COLO668 (cell line): ENCODE measurements at regions not wholly inside any gene's neighbourhood (a gene's known extent, or its start where the extent isn't known, plus 50 kb on each side); places are given as distances from the start of the nearest gene placed in this dataset.

Source experiments
- DNase-seq: peaks from one replicate; lab custom pipeline; 2025; ENCODE audit not compliant: unreplicated experiment; lab: John Stamatoyannopoulos, UW

GRCh38 chr3:43783987-43784639, 93.4 kb downstream of the ABHD5 start:
- DNase-seq: no peak

GRCh38 chr3:43784640-43785011, 93.9 kb downstream of the ABHD5 start:
- no peak for DNase-seq

GRCh38 chr3:43785551-43785950, 94.8 kb downstream of the ABHD5 start:
- no peak for DNase-seq

DNA sequence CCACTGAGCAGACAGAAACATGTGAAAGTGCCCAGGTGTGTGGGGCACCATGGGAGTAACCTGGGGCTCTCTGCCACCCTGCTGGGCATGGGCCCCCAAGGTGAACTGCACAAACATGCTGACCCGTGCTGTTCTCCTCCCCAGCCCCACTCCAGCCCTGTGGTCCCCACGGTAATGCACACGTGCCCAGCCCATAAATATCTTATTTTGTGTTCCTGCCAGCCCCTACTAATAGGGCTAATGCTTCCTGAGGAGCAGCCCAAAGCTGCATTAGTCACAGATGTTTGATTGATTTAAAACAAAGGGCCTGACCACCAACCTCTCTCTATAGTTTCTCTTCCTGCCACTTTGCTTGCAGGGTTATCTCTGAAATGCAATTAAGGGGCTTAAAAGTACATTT, 95.4 kb downstream of the ABHD5 start:
- no peak for DNase-seq

DNA sequence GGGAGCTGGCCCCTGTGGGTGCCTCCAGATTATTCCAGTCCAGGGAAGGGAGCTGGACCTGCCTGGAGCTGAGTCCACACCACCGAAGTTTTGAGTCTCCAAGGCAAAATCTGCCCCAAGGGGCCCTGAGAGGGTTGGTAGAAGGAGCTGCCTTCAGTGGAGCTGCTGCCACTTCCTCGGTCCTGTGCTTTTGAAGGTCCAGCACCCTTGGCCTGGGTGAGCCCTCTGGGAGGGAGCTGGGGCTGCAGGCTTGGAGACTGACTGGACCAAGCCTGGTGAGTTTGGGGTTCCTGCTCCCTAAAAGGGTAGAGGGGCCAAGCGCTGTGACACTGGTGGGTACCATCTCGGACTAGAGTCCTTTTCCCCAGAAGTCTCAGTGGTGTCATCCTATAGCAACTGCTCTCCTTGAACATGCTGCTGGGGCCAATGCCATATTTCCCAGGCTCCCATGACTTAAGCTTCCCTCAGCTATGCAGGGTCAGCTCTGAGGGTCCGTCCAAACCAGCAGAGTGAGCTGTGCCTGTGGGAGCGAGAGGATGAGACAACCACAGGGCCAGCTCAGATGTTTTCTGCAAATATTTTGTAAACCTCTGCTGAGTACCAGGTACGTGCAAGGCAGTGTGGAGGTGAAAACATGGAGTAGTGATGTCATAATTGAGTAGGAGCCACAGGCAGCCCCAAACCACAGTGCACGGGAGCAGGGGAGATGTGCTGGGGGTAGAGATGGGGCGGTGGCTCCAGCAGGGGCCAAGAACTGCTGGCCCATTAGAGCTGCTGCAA, 96.0 kb downstream of the ABHD5 start:
- DNase-seq: no peak

- DNase-seq: no peak
Measured at GRCh38 chr3:43787330-43787729, 96.6 kb downstream of the ABHD5 start.

DNA sequence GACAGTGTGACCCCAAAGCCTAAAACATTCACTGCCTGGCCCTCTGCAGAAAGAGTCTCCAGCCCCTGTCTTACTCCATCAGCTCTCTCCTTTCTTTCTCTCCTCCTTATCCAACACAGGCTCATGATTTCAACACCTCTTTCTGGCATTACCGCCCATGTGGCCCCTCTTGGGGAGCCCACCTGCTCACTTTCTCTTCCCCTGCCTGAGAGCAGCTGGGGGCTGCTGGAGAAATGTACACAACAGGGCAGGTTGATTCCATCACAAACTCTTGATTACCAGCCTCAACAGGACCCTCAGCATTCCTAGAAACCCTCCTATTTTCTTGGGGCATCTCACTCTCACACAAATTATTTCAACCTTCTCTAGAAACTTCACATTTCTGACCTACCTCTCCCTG, 98.3 kb downstream of the ABHD5 start:
- DNase-seq: no peak

- DNase-seq: no peak
Measured at GRCh38 chr3:43790060-43790459, 99.3 kb downstream of the ABHD5 start.

- DNase-seq: no peak
Measured at GRCh38 chr3:43790476-43790875, 99.7 kb downstream of the ABHD5 start.

- DNase-seq: no peak
Measured at GRCh38 chr3:43791246-43791645, 100.5 kb downstream of the ABHD5 start.

DNA sequence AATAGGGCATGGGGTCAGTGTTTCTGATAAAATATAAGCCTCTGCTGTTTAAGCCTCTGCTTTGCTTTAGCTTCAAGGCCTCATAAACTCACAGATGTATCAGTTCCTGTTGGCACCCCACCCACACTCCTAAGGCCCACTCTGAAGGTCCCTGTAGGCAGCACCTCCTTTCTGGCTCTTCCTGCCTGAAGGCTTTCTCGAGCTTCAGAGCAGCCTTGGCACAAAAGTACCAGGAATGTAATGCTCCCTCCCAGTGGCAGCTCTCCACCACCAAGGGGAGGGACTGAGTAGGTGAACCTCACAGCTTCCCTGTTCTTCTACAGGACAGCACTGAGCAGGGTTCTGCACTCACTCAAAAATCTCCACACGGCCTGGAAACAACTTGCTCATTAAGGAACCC, 102.2 kb downstream of the ABHD5 start:
- DNase-seq: no peak

- no peak for DNase-seq
Measured at GRCh38 chr3:43793648-43794372, 103.1 kb downstream of the ABHD5 start.

DNA sequence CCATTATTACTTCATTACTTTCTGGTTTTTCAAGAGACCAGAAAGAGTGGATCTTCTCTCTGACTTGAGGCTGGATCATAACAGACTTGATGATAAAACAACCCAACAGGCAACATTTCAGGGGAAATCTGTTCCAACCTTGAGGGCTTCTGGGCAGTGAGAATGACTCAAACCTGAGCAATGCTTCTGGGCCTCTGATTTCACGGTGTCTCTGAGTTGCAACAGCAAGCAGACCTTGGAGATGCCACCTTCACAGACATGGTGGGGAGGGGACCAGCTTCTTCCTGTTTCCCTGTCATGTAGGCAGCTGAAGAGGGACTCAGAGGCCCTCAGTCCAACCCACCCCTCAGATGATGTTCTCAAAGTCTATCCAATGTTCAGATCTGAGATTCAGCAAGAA, 104.0 kb downstream of the ABHD5 start:
- DNase-seq: no peak

DNA sequence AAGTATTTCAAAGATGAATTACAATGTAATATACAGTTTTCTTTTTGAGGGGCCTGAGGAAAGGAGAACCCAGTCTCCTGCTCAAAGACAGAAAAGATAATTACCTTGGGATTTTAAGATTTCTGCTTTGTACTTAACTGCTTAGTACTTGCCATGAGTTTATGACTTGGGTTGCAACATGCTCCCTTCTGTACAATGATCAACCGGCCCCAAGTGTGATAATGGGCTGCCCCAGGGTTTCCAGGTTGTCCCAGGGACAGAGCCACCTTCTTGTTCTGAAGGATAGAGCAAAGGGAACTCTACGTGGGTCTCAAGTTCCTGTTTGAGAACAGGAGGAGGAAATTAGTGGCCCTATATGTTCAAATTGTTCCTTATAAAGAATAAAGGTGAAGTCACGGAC, 104.8 kb downstream of the ABHD5 start:
- no peak for DNase-seq

DNA sequence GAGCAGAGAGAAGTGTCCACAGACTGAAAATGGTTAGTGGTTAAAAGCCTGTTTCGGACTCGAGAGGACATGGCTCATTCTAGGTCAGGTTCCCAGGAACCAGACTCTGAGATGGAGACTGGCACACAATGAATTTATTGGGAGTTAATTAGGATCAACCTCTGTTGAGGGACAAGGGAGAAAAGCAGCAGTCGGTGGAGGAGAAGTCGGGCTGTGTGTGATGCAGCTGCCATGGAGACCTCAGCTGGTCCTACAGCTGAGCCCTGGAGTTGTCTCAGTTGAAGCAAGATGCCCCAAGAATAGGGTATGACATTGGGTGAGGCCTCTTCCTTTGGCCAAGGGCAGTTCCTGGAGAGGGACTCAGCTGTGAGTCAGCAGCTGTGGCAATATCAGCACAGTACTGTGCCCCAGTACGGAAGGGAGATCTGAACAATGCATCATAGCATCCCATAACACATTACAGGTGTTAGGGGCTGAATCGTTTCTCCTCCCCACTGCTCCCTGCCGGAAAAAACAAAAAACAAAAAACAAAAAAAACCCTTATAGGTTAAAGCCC, 105.4 kb downstream of the ABHD5 start:
- no peak for DNase-seq

DNA sequence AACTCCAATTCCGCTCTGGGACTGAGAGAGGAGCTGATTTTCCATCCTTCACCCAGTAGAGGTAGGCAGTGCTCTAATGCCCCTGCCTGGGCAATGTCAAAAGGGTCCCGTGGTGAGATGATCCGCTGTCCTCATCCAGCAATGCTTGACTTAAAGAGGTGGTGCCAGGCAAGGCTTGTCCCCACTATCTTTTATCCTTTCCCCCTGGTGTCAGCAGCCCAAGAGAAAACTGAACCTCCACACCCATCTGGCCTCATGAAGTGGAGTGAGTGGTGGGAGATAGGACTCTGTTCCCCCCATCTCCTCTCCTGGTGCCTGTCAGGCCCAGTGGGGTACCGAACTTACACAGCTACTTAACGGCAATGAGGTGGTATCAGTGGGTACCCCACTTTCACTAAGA, 107.1 kb downstream of the ABHD5 start:
- DNase-seq: no peak

GRCh38 chr3:43810797-43811196, 120.1 kb downstream of the ABHD5 start:
- DNase-seq: no peak

GRCh38 chr3:43814461-43814860, 123.7 kb downstream of the ABHD5 start:
- DNase-seq: no peak

GRCh38 chr3:43816372-43816771, 125.6 kb downstream of the ABHD5 start:
- no peak for DNase-seq

DNA sequence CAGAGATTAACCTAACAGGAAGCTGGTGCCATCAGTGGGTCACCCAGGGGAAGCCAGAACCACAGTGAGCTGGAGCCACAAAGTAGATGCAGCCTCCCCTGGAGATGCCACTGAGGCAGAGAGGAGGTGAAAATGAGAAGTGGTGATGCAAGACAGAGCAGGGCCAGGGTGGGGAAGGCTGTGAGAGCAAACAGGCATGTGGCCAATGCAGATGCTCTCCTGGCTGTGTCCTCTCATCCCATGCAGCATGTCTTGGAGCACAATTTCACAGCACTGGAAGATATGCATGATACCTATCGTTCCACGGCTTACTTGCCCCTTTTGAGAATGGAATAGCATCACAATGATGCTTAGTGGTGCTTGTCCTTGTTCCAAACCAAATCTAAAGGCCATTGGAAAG, 126.3 kb downstream of the ABHD5 start:
- no peak for DNase-seq

DNA sequence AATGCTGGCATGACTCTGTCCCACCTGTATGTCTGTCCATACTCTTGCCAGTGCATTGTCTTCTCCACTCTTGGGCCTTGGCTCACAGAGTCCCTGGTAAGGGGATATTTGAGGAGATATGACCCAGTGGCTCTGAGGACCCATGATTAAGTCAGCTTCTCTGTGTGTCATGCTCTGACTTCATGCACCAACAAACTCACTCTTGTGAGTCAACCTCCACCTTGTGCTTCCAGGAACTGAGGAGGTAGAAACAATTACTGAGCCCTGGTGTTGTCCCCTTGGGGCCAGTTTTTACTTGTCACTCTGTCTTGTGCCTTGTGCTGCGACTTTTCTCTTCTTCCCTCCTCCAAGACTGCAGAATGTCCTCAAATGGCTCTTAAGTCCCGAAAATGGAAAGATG, 127.1 kb downstream of the ABHD5 start:
- DNase-seq: no peak

- no peak for DNase-seq
Measured at GRCh38 chr3:43818229-43818628, 127.5 kb downstream of the ABHD5 start.
